NCI-H187 treated with DMSO at 0.1 percent for 48 hours (cell line): ENCODE measurements at regions not wholly inside any gene's neighbourhood (a gene's known extent, or its start where the extent isn't known, plus 50 kb on each side); places are given as distances from the start of the nearest gene placed in this dataset.
"Not testable (repeated sequence)": the region's sequence is repeated elsewhere in the genome, so short reads cannot be mapped to it uniquely, and the experiment has no call there.

Experiments used
- DNase-seq: peaks from one replicate; lab custom pipeline; 2025; lab: John Stamatoyannopoulos, UW

DNA sequence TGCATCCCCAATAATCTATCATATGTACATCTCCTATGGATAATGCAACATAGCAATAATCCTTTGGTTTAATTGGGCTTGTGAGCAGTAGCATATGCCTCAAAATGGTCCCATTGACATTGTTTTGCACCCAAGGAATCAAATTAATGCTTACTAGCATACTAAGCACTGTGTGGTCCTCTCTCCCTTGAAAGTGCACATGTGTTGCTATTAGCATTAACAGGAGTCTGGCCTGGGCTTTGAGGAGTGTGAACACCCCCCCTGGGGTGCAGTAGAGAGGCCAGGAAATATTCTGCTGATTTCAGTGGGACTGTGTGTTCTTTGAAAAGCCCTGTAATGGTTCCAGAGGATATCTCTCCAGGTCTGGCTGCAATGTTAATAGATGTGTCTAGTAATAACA is 1148.4 kb downstream of the VRK1 start:
- no peak for DNase-seq

DNA sequence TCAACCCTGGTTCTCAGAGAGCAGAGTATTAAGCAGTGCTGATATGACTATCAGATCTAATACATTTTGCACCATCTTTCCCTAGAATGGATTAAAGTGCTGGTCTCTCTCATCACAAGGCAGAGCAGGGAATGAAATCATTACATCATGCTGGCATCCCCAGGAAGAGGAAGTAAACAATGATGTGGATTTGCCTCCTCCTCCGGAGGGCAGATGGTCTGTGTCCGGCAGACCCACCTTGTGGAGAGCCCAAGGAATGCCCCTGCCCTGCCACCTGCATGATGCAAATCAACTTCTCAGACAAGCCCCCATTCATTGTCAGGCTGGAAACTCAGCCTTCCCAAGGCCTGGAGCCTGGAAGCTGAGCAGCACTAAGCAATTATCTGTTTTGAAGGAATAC is 1149.1 kb downstream of the VRK1 start:
- no peak for DNase-seq

DNA sequence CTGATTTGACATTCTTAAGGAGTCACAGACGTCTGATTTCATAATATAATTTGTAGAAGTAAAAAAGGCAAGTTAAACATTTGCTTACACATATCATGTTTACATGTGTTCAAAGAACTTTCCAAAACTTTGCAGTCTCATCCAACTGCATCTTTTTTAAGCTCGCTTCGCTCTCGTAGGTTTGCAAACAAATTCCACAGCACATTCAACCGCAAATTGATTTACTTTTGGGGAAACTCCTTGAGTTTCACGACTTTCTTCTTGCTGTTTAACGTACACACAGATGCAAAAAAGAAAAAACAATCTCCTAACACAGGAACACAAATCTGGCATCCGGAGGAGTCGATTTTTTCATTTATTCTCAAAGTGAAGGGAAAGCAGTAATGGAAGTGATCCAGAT is 1149.5 kb downstream of the VRK1 start:
- DNase-seq = no peak

DNA sequence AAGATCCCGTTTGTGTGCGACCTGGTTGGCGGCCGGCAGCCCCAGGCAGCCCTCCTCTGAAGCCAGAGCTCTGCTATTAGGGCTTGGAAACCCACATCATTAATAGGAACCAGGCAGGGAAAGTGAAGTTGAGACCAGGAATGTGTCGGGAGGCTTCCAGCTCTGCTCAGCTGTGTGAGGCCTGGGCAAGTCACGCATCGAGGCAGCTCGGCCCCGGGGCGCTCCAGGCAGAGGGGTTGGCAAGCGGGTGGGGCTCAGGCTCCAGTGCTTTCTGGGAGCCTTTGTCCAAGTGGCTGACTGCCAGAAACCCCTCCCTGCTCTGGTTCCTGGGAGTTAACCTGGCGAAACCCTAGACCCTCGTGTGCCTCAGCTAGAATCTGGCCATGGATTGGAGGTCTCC is 1151.7 kb downstream of the VRK1 start:
- DNase-seq = no peak

DNA sequence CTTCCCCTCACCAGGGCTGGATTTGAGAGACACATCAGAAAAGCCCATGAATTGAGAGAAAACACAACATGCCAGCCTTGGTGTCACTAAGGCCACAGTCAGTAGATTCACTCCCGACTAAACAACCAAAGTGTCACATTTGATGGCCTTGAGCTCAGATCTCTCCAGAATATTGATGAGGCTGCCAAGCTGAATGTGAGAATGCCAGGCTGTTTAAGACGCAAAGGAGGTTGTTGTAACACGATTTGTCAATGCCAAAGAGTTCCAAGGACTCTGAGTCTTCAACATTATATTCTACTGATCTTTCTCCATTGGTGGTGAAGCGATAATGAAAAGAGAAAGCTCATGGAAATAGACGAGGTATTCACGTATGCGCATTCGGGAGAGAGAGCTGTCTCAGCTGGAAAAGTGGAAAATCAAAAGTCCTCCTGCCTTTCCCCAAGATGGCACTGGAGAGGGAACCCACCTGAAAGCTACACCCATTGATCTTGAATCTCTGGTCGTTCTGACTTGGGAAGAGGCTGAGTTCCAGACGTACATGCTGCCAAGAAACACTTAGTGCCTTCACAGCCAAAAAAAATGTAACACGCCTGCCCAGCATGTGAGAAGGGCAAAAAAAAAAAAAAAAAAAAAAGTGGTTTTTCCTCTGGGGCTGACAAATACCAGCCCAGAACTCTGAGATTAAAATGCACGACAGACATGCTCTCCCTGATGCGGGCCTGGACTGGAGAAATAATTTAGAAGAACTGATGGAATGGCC is 1159.6 kb downstream of the VRK1 start:
- no peak for DNase-seq

DNA sequence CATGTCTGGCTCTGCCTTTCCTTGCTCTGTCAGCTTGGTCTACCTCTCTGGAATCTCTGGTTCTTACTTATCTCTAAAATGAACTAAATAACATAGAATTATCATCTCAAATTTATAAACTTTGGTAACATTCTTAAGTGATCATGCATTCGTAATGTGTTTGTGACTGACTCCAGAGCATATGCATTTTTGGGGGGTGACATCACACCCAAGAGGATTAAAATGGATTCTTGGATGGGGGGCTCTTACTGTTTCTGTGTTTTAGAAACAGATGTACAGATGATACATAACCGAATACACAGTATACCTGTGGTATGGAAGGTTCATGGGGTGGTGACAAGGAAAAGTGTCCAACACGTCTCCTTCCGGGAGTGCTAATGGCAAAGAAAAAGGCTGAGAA is 1162.1 kb downstream of the VRK1 start:
- no peak for DNase-seq

DNA sequence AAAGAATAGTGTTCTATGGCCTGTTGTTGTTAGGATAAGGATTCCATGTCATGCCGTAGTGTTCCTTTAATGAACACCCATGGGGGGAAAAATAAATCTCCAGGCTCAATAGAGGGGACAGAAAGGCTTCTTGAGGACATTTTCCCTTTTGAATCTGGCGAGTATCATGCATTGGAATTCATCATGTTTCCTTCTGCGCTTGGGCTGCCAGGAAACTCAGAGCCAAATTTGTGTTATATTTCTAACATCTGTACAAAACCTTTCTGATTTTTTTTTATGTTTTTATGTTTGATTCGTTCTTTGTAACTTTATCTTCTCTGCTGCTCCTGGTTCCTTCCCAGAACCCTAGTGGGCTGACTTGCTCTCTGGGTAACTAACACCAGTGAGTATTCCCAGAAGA is 1163.3 kb downstream of the VRK1 start:
- DNase-seq = no peak

DNA sequence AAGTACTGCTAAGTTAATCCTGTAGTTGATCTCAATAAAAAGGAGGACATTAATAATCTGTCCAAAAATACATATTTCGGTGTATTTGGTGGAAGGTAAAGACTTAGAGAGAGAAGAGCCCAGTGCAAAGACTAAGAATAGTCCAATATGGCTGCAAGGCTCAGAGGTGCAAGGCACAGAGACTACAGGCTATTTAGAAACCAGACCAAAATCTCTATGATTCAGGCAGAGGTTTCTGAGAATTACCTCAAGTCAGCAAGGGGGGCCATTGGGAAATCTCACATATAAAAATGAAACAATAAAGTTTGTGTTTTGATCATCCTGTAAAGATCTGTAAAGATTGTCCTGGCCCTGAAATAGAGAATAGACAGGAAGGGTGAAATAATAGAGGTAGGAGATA is 1173.0 kb downstream of the VRK1 start:
- DNase-seq = no peak

DNA sequence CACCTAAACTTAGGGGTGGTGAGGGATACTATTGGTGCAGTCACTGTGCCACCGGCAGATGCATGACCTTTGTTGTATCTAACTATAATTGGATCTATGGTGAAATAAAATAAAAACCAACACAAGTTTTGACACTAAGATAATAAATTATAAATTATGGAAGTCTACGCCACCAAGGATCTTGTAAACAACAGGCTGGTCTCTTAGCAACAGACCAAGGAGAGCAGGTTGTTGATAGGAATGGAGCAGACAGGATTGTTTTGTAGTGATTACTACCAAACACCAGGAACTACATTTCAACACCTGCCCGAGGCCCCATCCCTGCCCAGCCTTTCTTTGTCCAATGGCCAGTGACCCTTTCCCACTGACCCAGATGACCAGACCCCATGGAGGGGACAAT is 1178.0 kb downstream of the VRK1 start:
- no peak for DNase-seq

DNA sequence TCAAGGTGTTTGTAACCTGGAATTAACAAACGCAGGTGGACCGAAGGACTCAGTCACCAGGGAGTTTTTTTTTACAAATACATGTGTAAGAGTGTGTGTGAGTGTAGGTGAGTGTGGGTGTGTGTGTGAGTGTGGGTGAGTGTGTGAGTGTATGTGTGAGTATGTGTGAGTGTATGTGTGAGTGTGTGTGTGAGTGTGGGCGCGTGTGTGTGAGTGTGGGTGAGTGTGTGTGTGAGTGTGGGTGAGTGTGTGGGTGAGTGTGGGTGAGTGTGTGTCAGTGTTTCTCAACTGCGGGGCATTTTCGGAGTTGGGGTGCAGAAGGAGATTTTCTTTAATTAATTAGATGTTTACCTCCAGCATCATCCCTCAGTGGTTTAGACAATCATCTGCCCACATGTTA is 1178.8 kb downstream of the VRK1 start:
- DNase-seq = no peak

DNA sequence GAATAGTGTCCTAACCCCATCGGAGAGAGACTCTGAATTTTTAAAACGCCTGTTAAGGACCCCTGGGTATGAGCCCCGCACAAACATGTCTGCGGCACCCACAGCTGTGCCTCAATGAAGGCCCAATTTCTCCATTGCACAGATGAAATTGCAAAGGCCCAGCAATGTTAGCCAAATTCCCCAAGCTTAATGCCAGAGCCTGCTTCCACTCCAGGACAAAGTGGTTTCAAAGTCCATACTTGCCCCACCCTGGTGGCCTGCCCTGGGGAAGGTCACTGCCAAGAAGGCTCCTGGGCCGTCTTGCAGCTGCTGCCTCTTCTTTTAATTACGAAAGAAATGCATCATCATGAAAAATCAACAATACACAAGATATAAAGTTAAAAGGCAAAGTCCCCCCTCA is 1179.7 kb downstream of the VRK1 start:
- no peak for DNase-seq

DNA sequence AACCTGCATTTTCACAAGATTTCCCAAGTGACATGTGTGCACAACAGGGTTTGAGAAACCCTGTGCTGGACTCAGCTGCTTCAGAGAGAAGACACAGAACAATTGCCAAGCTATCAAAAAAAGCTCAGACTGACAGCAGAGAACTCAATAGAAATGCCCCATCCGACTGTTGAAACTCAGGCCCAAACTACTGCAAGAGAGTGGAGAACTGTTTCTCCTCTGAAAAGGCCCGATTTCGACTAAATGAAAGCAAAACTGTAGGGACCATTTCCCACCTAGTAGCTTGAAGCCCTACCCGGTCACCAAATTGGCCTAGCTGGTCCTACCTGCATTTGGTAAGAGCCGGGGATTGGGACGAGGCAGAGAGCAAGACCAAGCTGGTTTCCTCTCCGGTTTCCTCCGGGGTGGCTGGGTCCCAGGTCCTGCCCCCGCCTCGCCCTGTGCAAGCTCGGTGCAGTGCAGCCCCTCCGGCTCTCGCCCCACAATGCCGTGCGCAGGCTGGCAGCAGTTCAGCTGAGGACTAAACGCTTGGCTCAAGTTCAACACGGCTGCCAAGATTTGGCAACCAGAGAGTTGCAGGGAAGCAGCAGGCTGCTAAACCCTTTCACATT is 1180.6 kb downstream of the VRK1 start:
- DNase-seq = no peak

DNA sequence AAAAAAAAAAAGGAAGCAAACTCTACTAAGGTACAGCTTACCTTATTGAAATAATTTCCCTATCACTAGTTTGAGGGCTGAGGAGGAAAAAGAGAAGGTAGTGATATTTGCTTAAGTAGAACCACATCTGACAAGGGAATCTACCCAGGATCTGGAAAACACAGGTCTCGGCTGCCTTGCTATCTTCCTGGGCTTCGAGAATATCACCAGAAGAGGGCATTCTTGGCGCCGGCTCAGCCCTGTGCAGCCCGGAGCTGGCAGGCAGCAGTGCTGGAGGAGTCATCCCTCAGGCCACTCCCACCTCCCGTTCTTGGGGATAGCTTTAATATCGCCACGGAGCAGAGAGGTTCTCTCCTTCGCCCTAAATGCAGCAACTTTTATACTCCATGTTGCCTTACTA is 1181.2 kb downstream of the VRK1 start:
- no peak for DNase-seq

DNA sequence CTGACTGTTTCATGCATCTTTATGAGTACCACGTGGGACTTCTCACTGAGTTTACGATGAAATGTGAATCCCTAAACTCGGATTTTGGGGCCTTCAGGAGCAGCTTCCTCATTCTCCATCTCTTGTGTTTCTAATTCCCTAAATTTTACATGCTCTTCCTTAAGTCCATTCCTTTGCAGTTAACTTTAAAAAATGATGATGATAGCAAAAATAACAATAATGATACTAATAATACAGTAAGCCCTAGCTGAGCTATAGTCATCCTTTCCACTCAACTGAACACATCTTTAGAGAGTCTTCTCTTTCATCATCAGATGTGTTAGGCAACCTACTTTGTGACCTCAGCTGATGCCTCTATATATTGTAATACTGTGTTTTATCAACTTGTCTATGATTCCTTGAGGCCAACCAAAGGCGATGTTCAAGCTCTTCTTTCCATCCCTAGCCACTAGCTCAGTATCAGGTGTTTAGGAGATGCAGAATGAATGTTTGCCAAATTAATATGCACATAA is 1196.4 kb downstream of the VRK1 start:
- no peak for DNase-seq

DNA sequence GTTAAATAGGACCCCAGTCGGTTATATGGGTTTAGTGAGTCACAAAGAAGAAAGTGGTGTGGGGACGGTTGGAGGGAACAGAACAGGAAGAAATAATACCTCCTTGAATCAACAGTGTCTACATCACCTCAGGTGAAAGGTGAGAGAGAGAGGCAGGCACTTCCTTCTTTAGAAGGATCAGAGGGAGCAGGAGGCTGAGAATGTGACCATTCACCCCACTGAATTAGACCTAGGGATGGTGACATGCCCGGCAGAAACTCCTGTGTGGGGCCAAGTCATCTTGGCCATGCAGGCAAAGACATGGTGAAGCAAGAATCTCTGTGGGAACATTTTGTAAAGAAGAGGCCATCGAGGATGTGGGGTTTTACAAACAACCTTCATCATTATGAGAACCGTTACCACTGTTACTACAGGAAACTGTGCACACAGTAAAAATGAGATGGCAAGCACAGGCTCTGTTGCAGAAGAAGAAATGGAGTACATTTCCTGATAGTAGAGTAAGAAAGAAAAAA is 1196.9 kb downstream of the VRK1 start:
- DNase-seq = no peak

DNA sequence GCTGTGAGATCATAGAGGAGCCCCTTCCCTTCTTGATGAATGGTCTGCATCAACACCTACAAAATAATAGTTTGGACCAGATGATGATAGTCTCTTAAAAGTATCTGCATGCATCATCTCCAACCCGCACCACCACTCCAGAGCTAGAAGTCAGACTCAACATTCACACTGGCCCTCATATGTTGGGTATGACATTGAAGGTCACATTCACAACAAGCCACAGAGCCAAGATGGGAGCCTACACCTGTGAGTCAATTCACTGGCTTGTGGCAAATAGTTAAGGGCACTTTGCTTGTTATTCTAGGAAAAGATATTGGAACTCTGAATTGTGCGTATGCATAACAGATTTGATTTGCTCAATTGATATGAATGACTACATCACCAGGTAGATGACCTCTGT is 1197.9 kb downstream of the VRK1 start:
- DNase-seq = no peak

DNA sequence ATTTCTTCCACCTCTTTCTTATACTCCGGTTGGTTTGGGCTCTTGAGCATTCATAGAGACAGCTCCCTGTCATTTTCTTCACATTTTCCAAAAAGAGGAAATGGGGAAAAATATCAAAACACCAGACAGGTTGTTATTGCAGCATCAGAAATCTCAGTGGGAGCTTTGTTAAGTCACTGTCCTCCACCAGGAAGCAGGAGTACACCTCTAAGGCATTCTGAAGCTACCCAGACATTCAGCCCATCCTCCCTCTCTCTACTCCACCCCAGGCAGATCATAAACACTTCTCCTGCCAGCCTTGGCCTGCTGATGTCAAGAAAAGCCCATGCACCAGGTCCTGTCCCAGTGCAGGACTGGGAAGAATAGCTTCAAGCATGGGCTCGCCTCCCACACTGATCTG is 1198.3 kb downstream of the VRK1 start:
- DNase-seq = no peak

DNA sequence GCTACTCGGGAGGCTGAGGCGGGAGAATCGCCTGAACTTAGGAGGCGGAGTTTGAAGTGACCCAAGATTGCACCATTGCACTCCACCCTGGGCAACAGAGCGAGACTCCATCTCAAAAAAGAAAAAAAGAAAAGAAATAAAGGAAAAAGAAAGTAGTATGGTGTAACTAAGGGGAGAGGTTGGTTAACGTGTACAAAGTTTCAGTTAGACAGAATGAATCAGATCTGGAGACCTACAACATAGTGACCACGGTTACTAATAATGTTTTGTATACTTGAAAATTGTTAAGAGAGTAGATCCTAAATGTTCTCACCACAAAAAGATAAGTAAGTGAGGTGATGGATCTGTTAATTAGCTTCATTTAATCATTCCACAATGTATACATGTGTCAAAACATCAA is 1208.8 kb downstream of the VRK1 start:
- no peak for DNase-seq

DNA sequence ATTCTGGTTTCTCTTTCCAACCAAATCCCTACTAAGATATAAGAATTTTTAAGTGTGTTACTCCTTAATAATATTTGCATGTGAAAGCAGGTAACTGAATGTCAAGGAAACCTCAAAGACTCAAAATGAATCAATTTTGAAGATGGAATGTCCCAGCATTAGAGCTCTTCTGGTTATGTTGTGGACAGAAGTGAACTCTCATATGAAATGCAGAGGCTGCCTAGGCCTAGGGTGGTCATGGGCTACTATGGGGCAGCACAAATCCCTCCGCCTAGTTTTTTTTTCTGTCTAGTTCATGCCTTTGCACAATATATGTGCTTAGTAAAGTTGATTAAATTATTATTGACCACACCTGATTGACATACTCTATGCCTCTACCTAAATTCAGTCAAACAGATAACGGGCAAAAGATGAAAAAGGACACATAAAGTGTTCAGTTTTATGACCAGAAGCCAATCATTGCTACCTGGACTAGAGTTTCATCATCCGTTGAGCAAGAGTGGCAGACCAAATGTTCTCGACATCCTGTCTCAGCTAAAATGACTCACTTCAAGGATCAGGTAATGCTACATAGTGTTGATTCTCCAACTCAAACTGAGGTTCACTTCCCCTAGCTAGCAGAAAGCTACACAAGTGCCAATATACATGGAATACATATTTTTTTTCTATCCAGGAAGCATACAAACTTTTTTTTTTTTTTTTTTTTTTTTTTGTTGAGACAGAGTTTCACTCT is 1211.4 kb downstream of the VRK1 start:
- DNase-seq = no peak

DNA sequence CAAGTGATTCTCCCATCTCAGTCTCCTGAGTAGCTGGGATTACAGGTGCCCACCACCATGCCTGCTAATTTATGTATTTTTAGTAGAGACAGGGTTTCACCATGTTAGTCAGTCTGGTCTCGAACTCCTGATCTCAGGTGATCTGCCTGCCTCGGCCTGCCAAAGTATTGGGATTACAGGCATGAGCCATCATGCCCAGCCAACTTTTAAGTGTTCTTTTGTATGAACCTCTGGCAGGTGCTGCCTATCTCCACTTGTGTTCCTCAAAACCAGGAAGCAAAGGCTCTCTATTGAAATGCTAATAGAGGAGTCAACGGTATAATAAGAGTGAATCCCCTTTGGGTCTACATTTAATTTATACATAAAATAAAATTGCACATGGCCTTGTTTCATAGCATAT is 1212.0 kb downstream of the VRK1 start:
- DNase-seq = not testable (repeated sequence)

DNA sequence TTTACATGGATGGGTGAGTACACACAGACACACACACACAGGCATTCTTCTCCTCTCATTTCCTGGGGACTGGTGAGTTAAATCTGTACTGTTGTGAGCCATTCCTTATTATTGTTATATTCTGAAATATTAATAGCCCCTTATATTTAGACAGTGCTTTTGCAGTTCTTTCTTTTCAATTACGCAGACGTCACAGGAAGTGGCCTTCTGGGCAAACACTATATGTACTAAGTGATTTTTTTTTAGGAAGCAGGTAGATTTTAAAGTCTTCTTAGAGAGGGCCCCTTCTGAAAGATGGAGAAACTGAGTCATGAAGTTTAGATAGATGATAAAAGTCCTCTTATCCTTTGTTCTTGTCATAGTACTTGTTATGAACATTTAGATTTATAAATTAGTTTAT is 1213.6 kb downstream of the VRK1 start:
- no peak for DNase-seq

DNA sequence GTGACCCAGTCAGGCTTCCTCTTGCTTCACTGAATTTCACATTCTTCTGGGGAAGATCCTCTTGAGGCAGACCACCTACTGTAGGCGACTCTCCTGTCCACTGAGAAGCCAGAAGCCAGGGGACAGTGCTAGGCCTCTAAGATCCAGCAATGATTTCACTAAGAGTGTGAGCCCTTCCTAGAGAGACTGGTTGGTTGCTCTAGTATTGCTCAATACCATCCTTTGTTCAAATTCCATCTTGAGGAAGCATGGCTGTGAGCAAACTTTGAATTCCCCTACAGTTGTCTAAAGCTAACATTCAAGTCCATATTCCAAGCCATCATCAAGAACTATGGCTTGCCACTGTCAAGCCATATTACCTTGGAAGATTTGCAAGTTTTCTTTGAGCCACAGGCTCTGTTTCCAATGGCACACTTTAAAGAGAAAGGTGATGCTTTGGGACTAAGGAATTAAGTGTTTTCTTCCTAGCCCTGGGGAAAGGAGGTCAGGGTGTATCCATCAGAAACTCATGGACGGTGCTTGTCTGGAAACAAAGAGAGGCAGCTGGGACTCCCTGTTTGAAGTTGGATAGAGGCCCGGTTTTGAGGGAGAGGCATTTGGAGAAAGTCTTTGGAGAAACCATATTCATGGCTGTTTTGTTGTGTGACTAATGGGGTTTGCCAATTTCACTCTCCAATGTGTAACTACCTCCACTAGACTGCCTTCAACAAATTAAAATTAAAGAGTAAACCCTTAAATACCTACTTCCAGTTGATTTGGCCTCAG is 1217.9 kb downstream of the VRK1 start:
- no peak for DNase-seq
